WI38 (cell line): ENCODE measurements at regions not wholly inside any gene's neighbourhood (a gene's known extent, or its start where the extent isn't known, plus 50 kb on each side); places are given as distances from the start of the nearest gene placed in this dataset.

Experiments
- H3K4me3 ChIP-seq: 2 replicates; pipeline ENCODE4 v1.5.1; 2011; ENCODE audit warnings: low read depth, mild to moderate bottlenecking, control low read depth, low read length
- TF ChIP-seq, protein P1 (sequence below): IDR thresholded peaks from 2 replicates; pipeline ENCODE4 v1.5.1; 2012; ENCODE audit warnings: low read depth, mild to moderate bottlenecking, control low read depth, low read length

DNA sequence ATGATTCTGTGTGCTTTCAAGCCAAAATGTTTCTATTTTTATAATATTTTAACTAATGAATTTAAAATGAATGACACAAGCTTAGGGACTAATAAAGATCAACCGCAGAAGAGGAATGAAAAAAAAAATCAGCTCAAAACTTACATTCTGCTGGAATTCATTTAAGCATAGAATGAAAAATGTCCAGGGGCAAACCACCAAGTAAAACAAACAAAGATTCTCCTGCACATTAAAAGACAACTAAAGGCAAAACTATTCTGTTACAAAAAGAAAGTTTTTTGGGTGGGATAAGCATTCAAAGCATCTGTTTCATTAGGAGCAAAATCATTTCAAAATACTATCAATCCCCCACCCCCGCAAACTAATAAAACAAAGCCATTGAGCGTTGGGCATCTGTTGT, 99.3 kb upstream of the SOX11 start:
- TF ChIP-seq, protein P1, sequence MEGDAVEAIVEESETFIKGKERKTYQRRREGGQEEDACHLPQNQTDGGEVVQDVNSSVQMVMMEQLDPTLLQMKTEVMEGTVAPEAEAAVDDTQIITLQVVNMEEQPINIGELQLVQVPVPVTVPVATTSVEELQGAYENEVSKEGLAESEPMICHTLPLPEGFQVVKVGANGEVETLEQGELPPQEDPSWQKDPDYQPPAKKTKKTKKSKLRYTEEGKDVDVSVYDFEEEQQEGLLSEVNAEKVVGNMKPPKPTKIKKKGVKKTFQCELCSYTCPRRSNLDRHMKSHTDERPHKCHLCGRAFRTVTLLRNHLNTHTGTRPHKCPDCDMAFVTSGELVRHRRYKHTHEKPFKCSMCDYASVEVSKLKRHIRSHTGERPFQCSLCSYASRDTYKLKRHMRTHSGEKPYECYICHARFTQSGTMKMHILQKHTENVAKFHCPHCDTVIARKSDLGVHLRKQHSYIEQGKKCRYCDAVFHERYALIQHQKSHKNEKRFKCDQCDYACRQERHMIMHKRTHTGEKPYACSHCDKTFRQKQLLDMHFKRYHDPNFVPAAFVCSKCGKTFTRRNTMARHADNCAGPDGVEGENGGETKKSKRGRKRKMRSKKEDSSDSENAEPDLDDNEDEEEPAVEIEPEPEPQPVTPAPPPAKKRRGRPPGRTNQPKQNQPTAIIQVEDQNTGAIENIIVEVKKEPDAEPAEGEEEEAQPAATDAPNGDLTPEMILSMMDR, result no peak
- no peak overlapping the region for H3K4me3 ChIP-seq

DNA sequence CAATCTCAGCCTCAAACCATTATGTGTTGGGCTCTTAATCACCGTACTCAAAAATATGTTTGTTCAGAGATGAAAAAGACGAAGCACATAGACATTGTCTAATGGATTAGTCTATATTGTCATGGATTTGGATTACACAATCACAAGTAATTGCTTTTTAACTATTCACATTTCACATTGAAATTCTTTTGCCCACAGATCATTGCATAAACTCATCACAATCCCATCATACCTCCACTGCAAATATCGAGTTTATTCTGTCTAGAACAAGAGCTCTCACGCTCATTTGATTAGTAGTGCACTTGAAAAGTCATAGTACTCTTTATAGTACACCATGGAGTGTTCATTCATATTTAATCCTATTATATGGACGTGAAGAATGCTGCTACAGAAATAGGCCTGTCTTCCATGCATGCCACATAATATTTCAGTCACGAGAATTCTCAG, 97.9 kb upstream of the SOX11 start:
- H3K4me3 ChIP-seq, result no peak overlapping the region
- TF ChIP-seq, protein P1, result no peak

DNA sequence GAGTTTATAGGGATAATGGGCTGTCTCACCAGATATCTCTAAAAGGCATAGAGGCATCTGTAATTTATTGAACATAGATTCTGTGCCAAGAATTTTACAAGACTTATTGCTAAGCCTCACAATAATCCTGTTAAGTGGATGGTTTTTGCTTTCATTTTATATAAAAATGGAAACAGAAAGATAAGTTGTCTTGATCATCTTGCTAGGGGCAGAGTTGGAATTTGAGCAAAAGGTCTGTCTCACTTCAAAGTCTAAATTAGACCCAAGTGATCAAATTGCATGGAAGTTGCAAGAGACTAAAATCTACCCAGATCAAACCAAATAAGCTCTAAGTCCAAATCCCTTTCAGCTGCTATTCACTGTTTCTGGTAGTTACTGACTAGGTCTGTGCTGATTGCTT, 95.3 kb upstream of the SOX11 start:
- TF ChIP-seq, protein P1, result no peak
- no peak overlapping the region for H3K4me3 ChIP-seq

DNA sequence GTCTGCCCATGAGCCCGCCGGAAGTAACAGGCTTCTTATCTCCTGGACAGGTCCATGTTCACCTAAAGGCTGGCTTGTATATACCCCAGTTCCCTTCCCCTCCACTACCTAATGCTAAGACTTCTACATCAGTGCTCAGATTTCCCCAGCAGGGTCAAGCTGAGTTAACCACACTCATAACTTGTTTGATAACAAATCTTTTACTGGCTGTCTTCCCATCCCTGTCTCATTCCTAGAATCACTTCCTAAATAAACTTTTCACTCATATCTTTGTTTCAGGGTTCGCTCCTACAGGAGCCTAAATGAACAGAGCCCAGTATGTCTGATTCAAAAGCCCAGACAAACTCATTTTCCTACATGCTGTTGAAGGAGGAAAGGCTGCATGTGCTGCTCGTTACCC, 94.0 kb upstream of the SOX11 start:
- H3K4me3 ChIP-seq, result no peak overlapping the region
- TF ChIP-seq, protein P1, result no peak

DNA sequence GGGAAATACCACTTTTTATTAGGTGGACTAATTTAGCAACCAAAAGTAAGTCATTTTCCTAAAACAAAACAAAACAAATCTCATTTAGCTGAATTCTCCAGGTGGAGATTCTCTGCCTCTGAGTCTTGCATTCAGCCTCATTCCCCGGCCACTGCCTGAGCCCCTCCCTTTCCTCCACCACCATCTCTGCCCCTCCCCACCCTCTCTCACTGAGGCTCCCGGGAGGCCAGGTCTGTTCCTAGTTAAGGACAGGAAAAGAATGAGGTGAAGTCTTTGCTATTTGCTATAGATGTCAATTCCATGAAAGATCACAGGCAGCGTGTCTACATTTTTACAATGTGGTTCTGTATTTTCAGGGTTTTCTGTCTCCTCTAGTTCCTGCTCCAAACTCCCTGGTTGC, 83.0 kb upstream of the SOX11 start:
- no peak overlapping the region for H3K4me3 ChIP-seq
- TF ChIP-seq, protein P1, result no peak

DNA sequence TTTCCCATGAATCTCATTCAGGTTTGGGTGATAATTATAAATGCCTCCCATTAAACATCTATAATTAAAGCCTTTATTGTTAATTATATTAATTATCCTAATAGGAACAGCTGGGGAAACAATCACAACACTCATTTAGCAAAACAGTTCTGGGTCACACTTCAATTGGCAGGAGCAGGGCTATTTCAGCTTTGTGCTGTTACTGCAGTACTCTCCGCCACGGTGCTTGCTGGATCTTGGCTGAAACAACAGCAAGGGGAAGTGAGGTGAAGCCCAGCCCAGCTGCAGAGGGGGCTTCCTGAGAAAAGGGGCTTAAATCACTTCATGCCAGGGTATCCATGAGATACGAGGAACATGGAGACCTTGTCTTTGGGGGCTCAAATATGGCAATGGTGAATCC, 79.5 kb upstream of the SOX11 start:
- TF ChIP-seq, protein P1, result no peak

DNA sequence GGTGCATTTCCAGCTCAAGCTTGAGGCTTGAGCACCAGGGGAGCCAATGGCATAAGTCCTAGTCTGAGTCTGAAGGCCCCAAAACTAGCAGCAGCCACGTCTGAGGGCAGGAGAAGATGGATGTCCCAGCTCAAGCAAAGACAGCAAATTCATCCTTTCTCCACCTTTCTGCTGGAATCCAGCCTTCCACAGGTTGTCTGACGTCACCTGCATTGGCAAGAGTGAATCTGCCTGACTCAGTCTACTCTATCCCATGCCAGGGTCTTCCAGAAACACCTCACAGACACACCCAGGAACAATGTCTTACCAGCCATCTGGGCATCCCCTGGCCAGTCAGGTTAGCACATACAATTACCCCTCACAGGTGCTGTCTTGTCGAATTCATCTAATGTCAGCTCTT, 76.2 kb upstream of the SOX11 start:
- TF ChIP-seq, protein P1, result no peak
- no peak overlapping the region for H3K4me3 ChIP-seq

More for the DNA sequence above, 79.5 kb upstream of the SOX11 start:
- H3K4me3 ChIP-seq, result no peak overlapping the region
